Ovary (tissue), 3 donors: ENCODE measurements at regions not wholly inside any gene's neighbourhood (a gene's known extent, or its start where the extent isn't known, plus 50 kb on each side); places are given as distances from the start of the nearest gene placed in this dataset.

Source experiments
- CTCF ChIP-seq, 3 donors: fragments of 450-650 bp in 2 of 3; fragments of 200-600 bp in 1 of 3; IDR thresholded peaks; one replicate each; pipeline versions ENCODE4 v1.5.1 to v1.8.0; 2016 to 2022; ENCODE audit warnings: antibody characterized with exemption in 3 of 3, mild to moderate bottlenecking in 1 of 3
- POLR2A ChIP-seq: fragments of 450-650 bp; IDR thresholded peaks from one replicate; pipeline ENCODE4 v1.6.1; 2017; ENCODE audit warnings: antibody characterized with exemption, mild to moderate bottlenecking, moderate library complexity
- donor health status: DM: no; HTN: no; CAD: no.

- TF ChIP-seq POLR2A (no peak), CTCF (IDR thresholded peaks at IDR 0.05) (no peak)
Measured at GRCh38 chr1:238450976-238451375, 560.3 kb upstream of the ZP4 start.
